ENCODE measurements at regions not wholly inside any gene's neighbourhood (a gene's known extent, or its start where the extent isn't known, plus 50 kb on each side); places are given as distances from the start of the nearest gene placed in this dataset.

DNA sequence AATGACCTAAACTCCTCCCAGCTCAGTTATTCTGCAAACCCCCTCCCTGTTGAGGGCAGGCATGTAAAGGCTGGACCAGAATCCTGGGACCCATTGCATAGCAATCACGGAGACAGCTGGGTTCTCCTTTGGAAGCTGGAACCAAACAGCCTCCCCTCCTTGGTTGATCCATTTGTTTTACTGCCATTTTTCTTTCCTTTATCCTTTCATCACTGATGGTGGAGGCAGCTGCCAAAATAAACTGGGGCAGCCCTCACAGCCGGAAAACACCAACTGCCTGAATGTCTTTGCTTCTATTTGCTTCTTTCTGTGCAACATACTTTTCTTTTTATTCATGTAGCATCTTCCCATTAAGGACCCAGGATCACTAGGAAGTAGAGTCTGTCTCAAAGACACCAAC, 150.0 kb upstream of the SYT13 start:
- Histone ChIP-seq H3K4me3 (ENCODE audit: insufficient read depth, low read depth, low read length) (no peak overlapping the region), H3K27me3 (ENCODE audit: control insufficient read depth, insufficient read depth, low read length) (no peaks in the 10 kb centered on the region), H3K36me3 (replicated peaks; ENCODE audit: control insufficient read depth, insufficient read depth, low read length) (no peaks in the 10 kb centered on the region)
- DNase-seq, result no peak

DNA sequence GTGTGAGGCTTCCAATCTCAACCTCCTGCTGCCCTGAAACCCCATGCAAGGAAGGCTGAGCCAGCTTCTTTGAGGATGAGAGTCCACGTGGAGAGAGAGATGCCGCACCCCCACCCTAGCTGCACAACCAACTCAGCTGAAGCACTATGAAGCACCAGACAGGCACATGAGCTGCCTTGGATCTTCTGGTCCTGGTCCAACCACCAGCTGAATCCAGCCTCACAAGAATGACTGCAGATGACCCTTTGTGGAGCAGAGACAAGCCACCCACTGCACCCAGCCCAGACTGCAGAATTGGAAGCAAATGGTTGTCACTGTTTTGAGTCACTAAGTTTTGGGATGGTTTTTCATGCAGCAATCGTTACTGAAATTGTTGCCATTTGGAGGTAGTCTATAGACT, 149.6 kb upstream of the SYT13 start:
- H3K27me3 ChIP-seq (ENCODE audit: control insufficient read depth, insufficient read depth, low read length), result no peaks in the 10 kb centered on the region
- no peak for DNase-seq
- H3K4me3 ChIP-seq (ENCODE audit: insufficient read depth, low read depth, low read length), result no peak overlapping the region
- no peaks in the 10 kb centered on the region for H3K36me3 ChIP-seq (replicated peaks; ENCODE audit: control insufficient read depth, insufficient read depth, low read length)

DNA sequence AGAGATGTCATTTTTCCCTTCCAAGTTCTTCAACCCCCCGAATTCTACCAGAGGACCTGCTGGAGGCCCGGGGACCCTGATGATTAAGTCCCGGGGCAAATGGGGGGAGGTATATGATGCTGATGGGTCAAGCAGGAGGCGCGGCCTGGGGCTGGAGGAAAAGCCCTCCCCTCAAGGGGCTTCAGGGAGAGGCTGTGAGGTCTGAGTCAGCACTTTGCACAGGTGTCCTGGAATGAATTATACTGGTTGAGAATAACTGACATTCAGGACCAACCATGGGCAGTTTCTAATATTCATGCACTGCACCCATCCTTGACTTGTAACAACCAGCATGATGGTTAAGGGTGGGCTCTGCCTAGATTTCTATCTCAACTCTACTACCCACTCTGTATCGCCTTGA, 146.8 kb upstream of the SYT13 start:
- no peak for DNase-seq
- no peak overlapping the region for H3K4me3 ChIP-seq (ENCODE audit: insufficient read depth, low read depth, low read length)
- H3K36me3 ChIP-seq (replicated peaks; ENCODE audit: control insufficient read depth, insufficient read depth, low read length), result no peaks in the 10 kb centered on the region
- no peaks in the 10 kb centered on the region for H3K27me3 ChIP-seq (ENCODE audit: control insufficient read depth, insufficient read depth, low read length)

DNA sequence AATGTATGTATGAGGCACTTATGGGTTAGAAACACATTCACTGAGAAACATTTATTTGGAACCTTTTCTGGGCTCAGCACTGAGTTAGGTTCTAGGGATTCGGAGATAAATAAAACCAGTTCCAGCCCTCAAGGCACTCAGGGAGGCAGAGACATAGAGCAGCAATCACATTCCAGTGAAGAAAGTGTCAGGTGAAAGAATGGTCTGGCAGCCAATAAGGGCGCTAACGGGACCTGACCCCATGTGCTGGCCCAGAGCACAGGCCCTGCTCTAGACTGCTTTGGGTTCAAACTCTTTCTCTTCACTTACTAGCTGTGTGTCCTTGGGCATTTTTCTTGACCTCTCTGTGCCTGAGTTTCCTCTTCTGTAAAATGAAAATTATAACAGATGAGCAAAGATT, 146.0 kb upstream of the SYT13 start:
- no peak for DNase-seq
- Histone ChIP-seq H3K4me3 (ENCODE audit: insufficient read depth, low read depth, low read length) (no peak overlapping the region), H3K36me3 (replicated peaks; ENCODE audit: control insufficient read depth, insufficient read depth, low read length) (no peaks in the 10 kb centered on the region), H3K27me3 (ENCODE audit: control insufficient read depth, insufficient read depth, low read length) (no peaks in the 10 kb centered on the region)

DNA sequence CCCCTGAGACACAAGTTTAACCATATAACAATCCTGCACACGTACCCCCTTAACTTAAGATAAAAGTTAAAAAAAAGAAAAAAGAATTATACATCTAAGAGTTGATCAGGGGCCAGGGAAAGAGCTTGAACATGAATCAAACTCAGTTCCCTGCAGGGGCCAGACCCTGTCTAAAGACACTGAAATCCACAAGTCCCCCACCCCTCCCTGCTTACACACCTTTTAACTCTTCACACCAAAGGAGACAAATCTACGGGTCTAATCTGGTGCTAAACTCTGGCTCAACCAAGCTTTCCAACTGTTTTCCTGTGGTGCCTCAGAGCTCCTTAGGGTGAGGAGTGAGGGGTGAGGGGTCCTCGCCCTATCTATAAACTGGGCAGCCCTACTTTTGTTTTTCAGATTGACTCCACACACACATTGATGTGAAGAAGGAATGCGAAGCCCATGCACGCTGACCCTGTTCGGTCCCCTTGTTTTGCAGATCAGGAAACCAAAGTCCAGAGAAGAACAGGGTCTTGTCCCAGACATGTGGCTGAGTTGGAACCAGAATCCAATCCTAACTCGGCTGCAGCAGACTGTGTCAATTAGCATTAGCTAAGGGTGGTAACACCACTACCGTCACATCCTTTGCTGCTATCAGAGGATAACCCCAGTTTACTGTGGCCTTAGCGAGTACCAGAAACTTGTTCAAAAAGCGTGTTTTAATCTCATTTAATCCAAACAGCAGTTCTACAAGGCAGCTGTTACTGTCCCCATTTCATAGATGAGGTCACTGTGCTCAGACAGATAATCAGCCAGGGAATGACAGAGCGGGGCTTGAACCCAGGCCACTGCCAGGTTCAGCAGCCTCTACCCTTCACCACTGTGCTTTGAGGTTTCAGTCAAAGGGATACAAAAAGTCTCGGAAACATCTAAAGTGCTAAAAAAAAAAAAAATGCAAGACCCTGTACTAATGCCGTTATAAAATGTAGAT, 145.2 kb upstream of the SYT13 start:
- Histone ChIP-seq H3K27me3 (ENCODE audit: control insufficient read depth, insufficient read depth, low read length) (no peaks in the 10 kb centered on the region), H3K36me3 (replicated peaks; ENCODE audit: control insufficient read depth, insufficient read depth, low read length) (no peaks in the 10 kb centered on the region), H3K4me3 (ENCODE audit: insufficient read depth, low read depth, low read length) (no peak overlapping the region)
- no peak for DNase-seq

DNA sequence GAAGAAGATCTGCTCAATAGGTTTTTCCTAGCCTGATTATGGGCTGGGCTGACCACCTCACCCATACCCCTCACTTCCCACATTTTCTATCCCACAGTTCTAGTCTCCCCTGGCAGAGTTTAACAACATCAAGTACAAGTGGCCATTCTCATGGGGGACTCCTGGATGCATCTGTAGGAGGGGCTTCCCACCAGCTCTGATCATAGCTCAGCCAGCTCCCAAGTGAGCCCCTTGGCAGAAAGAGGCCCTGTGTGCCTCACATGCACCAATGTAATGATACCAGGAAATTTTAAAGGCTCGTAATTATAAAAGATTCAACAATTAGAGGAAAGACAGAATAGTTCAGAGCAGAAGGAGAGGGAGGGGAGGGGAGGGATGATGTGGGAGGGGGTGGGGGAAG, 144.2 kb upstream of the SYT13 start:
- H3K36me3 ChIP-seq (replicated peaks; ENCODE audit: control insufficient read depth, insufficient read depth, low read length), result no peaks in the 10 kb centered on the region
- H3K27me3 ChIP-seq (ENCODE audit: control insufficient read depth, insufficient read depth, low read length), result no peaks in the 10 kb centered on the region
- no peak overlapping the region for H3K4me3 ChIP-seq (ENCODE audit: insufficient read depth, low read depth, low read length)
- DNase-seq, result no peak

DNA sequence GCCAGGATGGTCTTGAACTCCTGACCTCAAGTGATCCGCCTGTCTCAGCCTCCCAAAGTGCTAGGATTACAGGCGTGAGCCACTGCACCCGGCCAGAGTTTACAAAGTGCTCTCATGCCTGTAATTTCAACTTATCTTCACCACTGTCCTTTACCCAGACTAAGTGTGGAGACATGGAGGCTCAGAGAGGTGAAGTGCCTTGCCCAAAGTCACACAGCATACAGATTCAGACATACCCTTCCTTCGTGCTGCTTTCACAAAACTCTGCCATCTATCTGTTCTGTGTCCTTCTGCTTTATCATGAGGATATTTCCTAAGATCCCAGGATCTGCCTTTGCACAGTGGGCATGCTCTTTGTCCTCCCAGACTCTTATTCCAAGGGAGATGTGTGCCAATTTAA, 143.6 kb upstream of the SYT13 start:
- DNase-seq, result no peak
- H3K36me3 ChIP-seq (replicated peaks; ENCODE audit: control insufficient read depth, insufficient read depth, low read length), result no peaks in the 10 kb centered on the region
- H3K4me3 ChIP-seq (ENCODE audit: insufficient read depth, low read depth, low read length), result no peak overlapping the region
- H3K27me3 ChIP-seq (ENCODE audit: control insufficient read depth, insufficient read depth, low read length), result no peaks in the 10 kb centered on the region

DNA sequence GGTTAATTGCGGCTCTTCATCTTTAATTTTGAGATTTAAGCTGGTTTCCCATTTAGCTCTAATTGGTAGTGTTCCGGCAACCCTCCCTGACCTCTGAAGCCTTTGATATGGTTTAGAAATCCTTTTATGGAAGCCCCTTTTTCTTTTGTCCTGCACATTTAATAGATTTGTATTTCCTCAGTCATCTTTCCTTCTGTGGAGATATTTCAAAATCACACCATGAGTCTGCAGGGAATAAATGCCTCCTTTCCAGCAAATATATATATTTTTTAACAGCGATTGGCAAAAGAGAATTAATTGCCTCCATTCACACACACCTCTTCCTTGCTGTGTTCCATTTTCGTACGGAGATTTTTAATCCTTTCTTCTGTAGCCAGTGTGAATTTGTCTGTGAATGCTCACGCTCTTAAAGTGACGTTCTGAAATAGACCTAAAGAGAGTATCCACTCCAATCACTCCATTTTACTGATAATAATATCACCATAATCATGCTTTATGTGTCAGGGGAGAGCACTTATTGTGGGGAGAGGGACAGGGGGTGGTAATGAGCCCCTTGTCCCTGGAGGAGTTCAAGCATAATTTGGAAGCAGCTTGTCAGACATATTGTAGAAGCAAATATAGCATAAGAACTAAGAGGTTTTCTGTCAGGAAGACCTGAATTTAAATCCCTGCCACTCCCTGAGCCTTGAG, 142.5 kb upstream of the SYT13 start:
- Histone ChIP-seq H3K36me3 (replicated peaks; ENCODE audit: control insufficient read depth, insufficient read depth, low read length) (no peaks in the 10 kb centered on the region), H3K4me3 (ENCODE audit: insufficient read depth, low read depth, low read length) (no peak overlapping the region), H3K27me3 (ENCODE audit: control insufficient read depth, insufficient read depth, low read length) (no peaks in the 10 kb centered on the region)
- DNase-seq, result no peak

DNA sequence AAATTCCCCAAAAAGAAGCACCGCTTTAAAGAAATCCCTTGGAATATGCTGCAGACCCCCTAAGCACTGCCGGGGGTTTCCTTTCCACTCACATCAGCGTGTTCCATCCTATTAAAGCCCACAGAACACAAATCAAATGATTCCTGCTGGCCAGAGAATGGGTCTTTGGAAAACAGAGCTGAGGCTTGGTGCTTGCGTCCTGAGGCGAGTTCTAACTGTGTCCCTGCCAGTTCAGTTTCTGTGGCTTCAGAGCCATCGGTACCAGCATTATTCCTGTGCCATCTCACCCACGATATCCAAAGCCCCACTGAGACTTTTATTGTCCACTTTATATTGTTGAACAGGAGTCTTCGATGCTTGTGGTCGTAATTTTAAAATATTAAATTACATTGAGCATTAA, 142.0 kb upstream of the SYT13 start:
- Histone ChIP-seq H3K27me3 (ENCODE audit: control insufficient read depth, insufficient read depth, low read length) (no peaks in the 10 kb centered on the region), H3K36me3 (replicated peaks; ENCODE audit: control insufficient read depth, insufficient read depth, low read length) (no peaks in the 10 kb centered on the region), H3K4me3 (ENCODE audit: insufficient read depth, low read depth, low read length) (no peak overlapping the region)
- no peak for DNase-seq

DNA sequence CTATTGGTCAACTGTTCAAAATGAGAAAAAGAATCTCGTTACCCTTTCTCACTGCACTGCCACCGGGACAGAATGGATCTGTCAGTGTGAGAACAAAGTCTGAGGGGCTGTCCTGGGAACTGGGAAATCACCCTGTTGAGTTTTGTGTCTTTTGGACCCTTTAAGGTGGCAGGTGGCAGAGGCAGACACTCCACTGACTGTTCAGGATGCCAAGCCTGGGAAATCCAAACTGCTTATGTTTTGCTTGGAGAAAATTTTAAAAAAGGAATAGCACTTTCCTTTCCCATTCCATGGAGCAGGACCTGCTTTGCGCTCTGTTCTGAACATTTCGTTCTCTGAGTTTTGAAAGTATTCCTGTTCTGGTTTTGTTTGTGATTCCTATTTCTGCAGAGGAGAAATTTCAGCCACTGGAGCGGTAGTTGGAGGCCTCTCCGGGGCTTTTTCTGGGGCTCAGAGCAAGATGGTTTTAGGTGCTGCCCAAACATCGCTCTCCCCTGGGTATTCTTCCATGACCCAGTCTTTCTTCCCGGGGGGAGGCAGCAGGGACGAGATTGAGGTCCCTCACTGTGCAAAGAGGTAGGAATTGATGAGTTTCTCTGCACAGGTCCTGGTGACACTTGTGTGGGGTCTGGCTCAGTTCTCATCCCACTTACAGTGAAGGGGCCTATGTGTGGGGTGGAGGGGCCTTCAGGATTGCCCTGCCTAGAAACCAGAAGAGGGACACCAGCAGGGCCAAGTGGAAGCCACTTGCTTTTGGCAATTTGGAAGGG, 138.5 kb upstream of the SYT13 start:
- H3K27me3 ChIP-seq (ENCODE audit: control insufficient read depth, insufficient read depth, low read length), result no peaks in the 10 kb centered on the region; the same call in 1 of the 2 replicates
- H3K4me3 ChIP-seq (ENCODE audit: insufficient read depth, low read depth, low read length), result no peak overlapping the region
- H3K36me3 ChIP-seq (replicated peaks; ENCODE audit: control insufficient read depth, insufficient read depth, low read length), result no peaks in the 10 kb centered on the region
- DNase-seq, result no peak

DNA sequence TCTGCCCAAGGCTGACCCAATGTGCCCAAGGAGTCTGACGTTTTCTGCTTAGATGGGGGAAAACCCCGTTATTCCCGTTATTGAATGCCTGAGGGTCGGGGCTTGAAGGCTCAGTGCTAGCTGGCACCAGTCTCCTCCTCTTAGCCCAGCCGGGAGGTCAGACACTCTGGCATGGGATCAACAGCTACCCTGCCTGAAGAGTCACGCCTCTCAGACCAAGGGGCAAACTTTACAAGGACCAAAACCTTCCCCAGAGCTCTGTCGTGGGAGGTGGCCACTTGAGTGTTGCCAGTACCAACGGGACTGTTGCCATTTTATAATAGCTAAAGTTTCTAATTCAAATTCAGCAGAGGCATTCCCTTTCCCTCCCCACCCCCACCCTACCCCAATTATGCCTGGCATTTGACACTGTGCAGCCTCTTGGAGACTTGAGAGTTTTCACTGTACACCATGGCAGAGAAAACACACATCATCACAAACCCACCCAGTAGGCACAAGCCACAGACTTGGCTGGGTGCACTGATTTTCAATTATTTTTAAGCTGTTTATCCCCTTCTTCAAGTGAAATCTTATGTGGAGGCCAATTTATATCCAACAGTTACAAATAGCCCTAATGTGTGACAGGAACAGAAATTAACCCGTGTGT, 137.5 kb upstream of the SYT13 start:
- Histone ChIP-seq H3K4me3 (ENCODE audit: insufficient read depth, low read depth, low read length) (no peak overlapping the region), H3K27me3 (ENCODE audit: control insufficient read depth, insufficient read depth, low read length) (no peaks in the 10 kb centered on the region; the same call in 1 of the 2 replicates), H3K36me3 (replicated peaks; ENCODE audit: control insufficient read depth, insufficient read depth, low read length) (no peaks in the 10 kb centered on the region)
- no peak for DNase-seq

DNA sequence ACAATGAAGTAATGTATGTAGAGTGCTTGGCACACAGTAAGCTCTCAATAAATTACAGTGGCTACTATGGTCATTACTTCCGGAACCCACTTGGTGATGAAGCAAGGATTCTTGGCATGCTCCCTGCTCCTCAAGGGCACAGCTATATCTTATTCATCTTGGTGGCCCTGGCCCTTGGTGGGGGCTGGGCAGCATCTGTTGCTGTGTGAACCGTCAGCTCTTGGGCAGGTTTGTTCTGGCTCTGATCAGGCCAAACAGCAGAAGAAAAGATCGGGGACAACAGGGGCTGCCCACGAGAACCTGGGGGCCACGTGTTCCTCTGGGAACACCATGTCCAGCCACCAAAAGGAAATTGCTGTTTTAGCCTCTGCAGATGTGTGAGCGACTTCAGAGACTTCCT, 136.9 kb upstream of the SYT13 start:
- no peaks in the 10 kb centered on the region; the same call in 1 of the 2 replicates for H3K27me3 ChIP-seq (ENCODE audit: control insufficient read depth, insufficient read depth, low read length)
- H3K36me3 ChIP-seq (replicated peaks; ENCODE audit: control insufficient read depth, insufficient read depth, low read length), result no peaks in the 10 kb centered on the region
- H3K4me3 ChIP-seq (ENCODE audit: insufficient read depth, low read depth, low read length), result no peak overlapping the region
- DNase-seq, result no peak

DNA sequence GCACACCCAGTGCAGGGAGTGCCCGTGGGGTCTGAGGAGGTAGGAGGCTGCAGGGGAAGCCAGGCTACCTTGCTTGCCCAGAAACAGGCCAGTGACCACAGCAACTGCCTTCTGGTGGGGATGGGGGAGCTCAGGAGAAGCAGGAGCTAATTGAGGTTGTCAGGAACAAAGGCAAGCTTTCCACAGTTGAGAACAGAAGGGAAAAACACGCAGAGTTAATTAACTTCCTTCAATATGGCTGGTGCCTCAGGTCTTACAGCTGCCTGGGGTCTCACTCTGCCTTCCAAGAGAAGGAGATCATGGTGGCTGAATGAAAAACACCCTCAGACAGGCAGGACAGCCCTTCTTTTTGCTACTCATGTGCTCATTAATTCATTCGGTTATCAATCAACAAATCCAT, 127.9 kb upstream of the SYT13 start:
- no peaks in the 10 kb centered on the region for H3K27me3 ChIP-seq (ENCODE audit: control insufficient read depth, insufficient read depth, low read length)
- no peak for DNase-seq
- no peak overlapping the region for H3K4me3 ChIP-seq (ENCODE audit: insufficient read depth, low read depth, low read length)
- H3K36me3 ChIP-seq (replicated peaks; ENCODE audit: control insufficient read depth, insufficient read depth, low read length), result no peaks in the 10 kb centered on the region

DNA sequence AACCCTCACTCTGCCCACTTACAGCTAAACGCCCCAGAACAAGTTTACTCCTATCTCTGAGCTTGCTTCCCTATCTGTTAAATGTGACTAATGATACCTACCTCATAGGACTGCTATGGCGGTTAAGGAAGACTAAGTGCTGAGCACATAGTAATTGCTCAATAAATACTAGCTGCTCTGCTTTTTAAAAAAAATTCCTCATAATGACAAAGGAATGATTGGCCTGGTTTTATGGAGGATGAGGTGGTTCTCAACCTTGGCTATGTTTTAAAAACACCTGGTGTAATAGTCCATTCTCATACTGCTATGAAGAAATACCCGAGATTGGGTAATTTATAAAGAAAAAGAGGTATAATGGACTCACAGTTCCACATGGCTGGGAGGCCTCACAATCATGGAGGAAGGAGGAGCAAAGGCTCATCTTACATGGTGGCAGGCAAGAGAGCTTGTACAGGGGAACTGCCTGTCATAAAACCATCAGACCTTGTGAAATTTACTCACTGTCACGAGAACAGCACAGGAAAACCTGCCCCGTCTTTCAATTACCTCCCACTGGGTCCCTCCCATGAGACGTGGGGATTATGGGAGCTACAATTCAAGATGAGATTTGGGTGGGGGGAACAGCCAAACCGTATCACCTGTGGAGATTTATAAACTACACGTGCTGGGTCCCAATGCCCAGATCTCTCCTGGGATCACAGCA, 127.2 kb upstream of the SYT13 start:
- no peaks in the 10 kb centered on the region for H3K27me3 ChIP-seq (ENCODE audit: control insufficient read depth, insufficient read depth, low read length)
- DNase-seq, result no peak
- H3K4me3 ChIP-seq (ENCODE audit: insufficient read depth, low read depth, low read length), result no peak overlapping the region
- H3K36me3 ChIP-seq (replicated peaks; ENCODE audit: control insufficient read depth, insufficient read depth, low read length), result no peaks in the 10 kb centered on the region
